Fibroblast of villous mesenchyme (primary cell): ENCODE measurements at regions not wholly inside any gene's neighbourhood (a gene's known extent, or its start where the extent isn't known, plus 50 kb on each side); places are given as distances from the start of the nearest gene placed in this dataset.

Source experiments
- DNase-seq: peaks from one replicate; pipeline ENCODE4 v3.0.0-alpha.2; 2010; ENCODE audit warnings: low read depth
- H3K4me3 ChIP-seq: 2 replicates; pipeline ENCODE4 v1.5.1; 2011; ENCODE audit warnings: low read depth, mild to moderate bottlenecking, low read length
- TF ChIP-seq, protein P1 (sequence below): IDR thresholded peaks from 2 replicates; pipeline ENCODE4 v1.5.1; 2012; ENCODE audit warnings: low read depth, mild to moderate bottlenecking, low read length; ENCODE audit not compliant: insufficient read depth

GRCh38 chr2:155250800-155251199, 552.3 kb downstream of the KCNJ3 start:
- TF ChIP-seq, protein P1, sequence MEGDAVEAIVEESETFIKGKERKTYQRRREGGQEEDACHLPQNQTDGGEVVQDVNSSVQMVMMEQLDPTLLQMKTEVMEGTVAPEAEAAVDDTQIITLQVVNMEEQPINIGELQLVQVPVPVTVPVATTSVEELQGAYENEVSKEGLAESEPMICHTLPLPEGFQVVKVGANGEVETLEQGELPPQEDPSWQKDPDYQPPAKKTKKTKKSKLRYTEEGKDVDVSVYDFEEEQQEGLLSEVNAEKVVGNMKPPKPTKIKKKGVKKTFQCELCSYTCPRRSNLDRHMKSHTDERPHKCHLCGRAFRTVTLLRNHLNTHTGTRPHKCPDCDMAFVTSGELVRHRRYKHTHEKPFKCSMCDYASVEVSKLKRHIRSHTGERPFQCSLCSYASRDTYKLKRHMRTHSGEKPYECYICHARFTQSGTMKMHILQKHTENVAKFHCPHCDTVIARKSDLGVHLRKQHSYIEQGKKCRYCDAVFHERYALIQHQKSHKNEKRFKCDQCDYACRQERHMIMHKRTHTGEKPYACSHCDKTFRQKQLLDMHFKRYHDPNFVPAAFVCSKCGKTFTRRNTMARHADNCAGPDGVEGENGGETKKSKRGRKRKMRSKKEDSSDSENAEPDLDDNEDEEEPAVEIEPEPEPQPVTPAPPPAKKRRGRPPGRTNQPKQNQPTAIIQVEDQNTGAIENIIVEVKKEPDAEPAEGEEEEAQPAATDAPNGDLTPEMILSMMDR = peak; percentile 19
- no peak overlapping the region for H3K4me3 ChIP-seq
- DNase-seq = no peak

- no peak overlapping the region for H3K4me3 ChIP-seq
- DNase-seq = no peak
- TF ChIP-seq, protein P1 = no peak
Measured at GRCh38 chr2:155240176-155240575, 541.7 kb downstream of the KCNJ3 start.

DNA sequence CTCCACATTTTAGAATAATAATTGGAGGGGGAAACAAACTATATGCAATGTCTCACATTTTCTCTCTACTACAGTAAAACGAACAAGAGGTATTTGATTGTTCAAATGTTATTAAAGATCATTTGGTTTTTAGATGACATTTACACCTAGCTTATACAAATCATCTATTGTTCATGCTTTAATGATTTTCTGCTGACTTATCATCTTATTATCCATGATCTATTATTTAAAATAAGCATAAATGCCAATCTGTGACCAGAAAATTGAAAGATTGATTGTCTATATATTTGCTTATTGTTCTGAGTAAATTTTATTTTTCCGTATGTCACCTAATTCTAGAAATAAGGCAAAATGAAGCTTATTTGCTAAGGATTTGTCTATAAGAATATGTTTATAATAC, 537.2 kb downstream of the KCNJ3 start:
- no peak for DNase-seq
- TF ChIP-seq, protein P1 = no peak
- H3K4me3 ChIP-seq = no peak overlapping the region

- TF ChIP-seq, protein P1 = peak; percentile 30
- peak; percentile 11 for DNase-seq
Measured at GRCh38 chr2:155223781-155224406, 525.4 kb downstream of the KCNJ3 start.

DNA sequence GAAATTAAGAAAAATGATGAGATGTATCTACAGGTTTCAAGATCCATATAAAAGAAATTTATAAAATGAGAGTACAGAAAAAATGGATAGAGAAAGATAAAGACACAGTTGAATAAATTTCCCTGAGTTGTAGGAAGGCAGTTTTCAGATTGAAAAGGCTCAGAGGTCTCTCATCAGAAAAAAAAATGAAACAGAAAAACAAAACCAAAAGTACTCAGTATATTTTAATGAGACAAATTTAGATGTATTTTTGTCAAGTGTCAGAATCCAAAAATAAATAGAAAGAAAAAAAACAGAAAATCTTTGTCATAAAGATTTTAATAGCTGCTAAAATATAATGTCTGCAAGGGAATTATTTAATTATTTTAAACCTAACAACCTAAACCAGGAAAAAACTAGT, 520.5 kb downstream of the KCNJ3 start:
- no peak for DNase-seq
- H3K4me3 ChIP-seq = no peak overlapping the region
- TF ChIP-seq, protein P1 = no peak

More at GRCh38 chr2:155223781-155224406, 525.4 kb downstream of the KCNJ3 start:
- H3K4me3 ChIP-seq = no peak overlapping the region

GRCh38 chr2:155218292-155218924, 519.9 kb downstream of the KCNJ3 start:
- TF ChIP-seq, protein P1 = no peak
- no peak overlapping the region for H3K4me3 ChIP-seq
- DNase-seq = no peak
